SKM-1 (cell line): ENCODE measurements at regions not wholly inside any gene's neighbourhood (a gene's known extent, or its start where the extent isn't known, plus 50 kb on each side); places are given as distances from the start of the nearest gene placed in this dataset.
"Not testable (repeated sequence)": the region's sequence is repeated elsewhere in the genome, so short reads cannot be mapped to it uniquely, and the experiment has no call there.

ENCODE experiments used
- DNase-seq: peaks from one replicate; lab custom pipeline; 2025; ENCODE audit not compliant: unreplicated experiment; lab: John Stamatoyannopoulos, UW

- DNase-seq = no peak
These were observed 151.0 kb downstream of the NUF2 start for GRCh38 chr1:163472651-163473248.

- no peak for DNase-seq
These were observed 155.6 kb downstream of the NUF2 start for GRCh38 chr1:163477276-163477830.

- not testable (repeated sequence) for DNase-seq
These were observed 176.9 kb downstream of the NUF2 start for GRCh38 chr1:163498391-163499330.

- no peak for DNase-seq
These were observed 182.7 kb downstream of the NUF2 start for GRCh38 chr1:163504331-163504978.

GRCh38 chr1:163509114-163509513 lies 187.4 kb downstream of the NUF2 start:
- no peak for DNase-seq

- no peak for DNase-seq
These were observed 190.7 kb downstream of the NUF2 start for GRCh38 chr1:163512349-163512989.

GRCh38 chr1:163523375-163524029 lies 201.7 kb downstream of the NUF2 start:
- DNase-seq = no peak

- DNase-seq = no peak
These were observed 207.1 kb downstream of the NUF2 start for GRCh38 chr1:163528710-163529348.

- no peak for DNase-seq
These were observed 209.6 kb downstream of the NUF2 start for GRCh38 chr1:163531345-163531744.

GRCh38 chr1:163535401-163535800 lies 213.6 kb downstream of the NUF2 start:
- no peak for DNase-seq

GRCh38 chr1:163535807-163536206 lies 214.1 kb downstream of the NUF2 start:
- no peak for DNase-seq

GRCh38 chr1:163537809-163538208 lies 216.1 kb downstream of the NUF2 start:
- no peak for DNase-seq

GRCh38 chr1:163538667-163539066 lies 216.9 kb downstream of the NUF2 start:
- no peak for DNase-seq

GRCh38 chr1:163540727-163541126 lies 219.0 kb downstream of the NUF2 start:
- DNase-seq = no peak

GRCh38 chr1:163544441-163544840 lies 222.7 kb downstream of the NUF2 start:
- peak; percentile 41 for DNase-seq

GRCh38 chr1:163558162-163558561 lies 236.4 kb downstream of the NUF2 start:
- DNase-seq = no peak

GRCh38 chr1:163561580-163562295 lies 240.0 kb downstream of the NUF2 start:
- peak; percentile 38 for DNase-seq

- no peak for DNase-seq
These were observed 240.6 kb downstream of the NUF2 start for GRCh38 chr1:163562355-163562754.

GRCh38 chr1:163565166-163565565 lies 243.4 kb downstream of the NUF2 start:
- no peak for DNase-seq
